ENCODE measurements at regions not wholly inside any gene's neighbourhood (a gene's known extent, or its start where the extent isn't known, plus 50 kb on each side); places are given as distances from the start of the nearest gene placed in this dataset.

DNA sequence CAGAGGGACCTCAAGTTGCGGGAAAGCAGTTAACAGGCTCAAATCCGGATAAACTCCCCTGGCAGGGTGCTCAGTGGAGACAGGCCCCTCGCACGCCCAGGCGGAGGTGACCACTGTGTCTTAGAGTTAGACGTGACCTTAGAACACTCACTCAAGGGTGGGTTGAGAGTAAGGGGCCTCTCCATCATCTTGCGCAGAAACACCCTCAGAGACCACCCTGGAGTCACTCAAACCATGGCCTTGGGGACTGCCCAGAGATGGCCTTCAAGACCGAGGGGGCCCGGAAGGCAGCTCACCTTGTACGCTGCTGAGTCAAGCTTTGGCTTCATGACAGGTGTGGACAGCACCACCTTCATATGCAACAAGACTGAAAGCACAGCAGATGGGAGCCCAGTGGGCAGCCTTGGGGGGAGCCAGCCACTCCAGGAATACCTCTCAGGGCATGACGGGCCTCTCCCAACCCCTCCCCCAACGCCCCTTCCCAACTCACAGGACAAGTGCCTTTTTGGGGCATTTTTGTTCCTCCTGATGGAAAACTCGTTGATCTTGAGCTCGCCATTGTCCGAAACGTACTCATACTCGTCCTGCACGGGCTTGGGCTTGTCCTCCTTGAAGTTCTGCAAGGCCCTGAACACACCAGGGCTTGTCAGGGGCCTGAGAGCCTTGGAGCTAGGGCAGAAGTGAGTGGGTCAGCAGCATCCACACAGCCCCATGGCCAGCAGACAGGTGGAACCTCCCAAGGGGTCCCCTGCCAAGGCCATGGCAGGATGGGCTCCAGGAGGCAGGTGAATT is 229.2 kb downstream of the TUBA3C start:
- Mint-ChIP-seq H3K9me3 (peaks cover 98 to 100% of the 10 kb centered on the region in 2 experiments), H3K4me1 (no peaks in the 10 kb centered on the region), H3K4me3 (no peak overlapping the region), H3K27ac (no peak overlapping the region), H3K27me3 (ENCODE audit: low read depth) (peaks cover 4% of the 10 kb centered on the region), H3K36me3 (ENCODE audit: insufficient read depth in 1 of 3, low read depth in 3 of 3) (peaks cover 38 to 46% (median 44%) of the 10 kb centered on the region in 3 experiments)
- Histone ChIP-seq H4K5ac (ENCODE audit: insufficient read length, low read depth, low read length) (no peak overlapping the region), H3K9me3 (ENCODE audit: control insufficient read depth, low read depth, low read length) (peaks cover 98% of the 10 kb centered on the region), H3K27me3 (ENCODE audit: insufficient read depth, low read length) (no peaks in the 10 kb centered on the region), H3K79me1 (ENCODE audit: insufficient read depth, low read depth, low read length, poor library complexity, severe bottlenecking) (no peaks in the 10 kb centered on the region), H3K4me2 (ENCODE audit: insufficient read depth, insufficient read length, low read length) (no peak overlapping the region), H2BK15ac (ENCODE audit: low read depth, low read length) (no peak overlapping the region), H4K20me1 (ENCODE audit: control insufficient read depth, insufficient read depth, insufficient read length) (no peaks in the 10 kb centered on the region), H2BK12ac (ENCODE audit: insufficient read length, low read depth, low read length) (no peak overlapping the region), H3K9ac (ENCODE audit: extremely low read depth, insufficient read length, low read length) (no peak overlapping the region), H2BK5ac (ENCODE audit: insufficient read length, low read length) (no peak overlapping the region), H3K18ac (ENCODE audit: insufficient read length, low read depth, low read length) (no peak overlapping the region), H3K79me2 (ENCODE audit: insufficient read depth, low read length) (no peaks in the 10 kb centered on the region), H2AK5ac (ENCODE audit: insufficient read length, low read length) (no peak overlapping the region), H3K23ac (ENCODE audit: insufficient read length, low read depth, low read length) (no peak overlapping the region), H3K27ac (ENCODE audit: insufficient read length, low read depth, low read length) (no peak overlapping the region), H2BK120ac (ENCODE audit: low read depth, low read length, poor library complexity, severe bottlenecking) (no peak overlapping the region), H3K4me1 (ENCODE audit: insufficient read depth, low read length) (no peaks in the 10 kb centered on the region), H3K56ac (ENCODE audit: insufficient read length, low read depth, low read length) (no peak overlapping the region), H3K23me2 (ENCODE audit: insufficient read length, low read depth, low read length, poor library complexity, severe bottlenecking) (no peaks in the 10 kb centered on the region), H3K14ac (ENCODE audit: insufficient read depth, low read length) (no peak overlapping the region), H3T11ph (ENCODE audit: low read length) (no peak overlapping the region), H2AFZ (ENCODE audit: low read length) (no peak overlapping the region), H4K91ac (ENCODE audit: insufficient read length, low read depth, low read length) (no peak overlapping the region), H3K4ac (ENCODE audit: low read depth, low read length) (no peak overlapping the region), H2BK20ac (ENCODE audit: low read depth, low read length, poor library complexity, severe bottlenecking) (no peak overlapping the region), H4K8ac (replicated peaks; ENCODE audit: insufficient read length, low read depth, low read length) (no peak overlapping the region)
- DNase-seq: no peak
- TF ChIP-seq, protein P1, sequence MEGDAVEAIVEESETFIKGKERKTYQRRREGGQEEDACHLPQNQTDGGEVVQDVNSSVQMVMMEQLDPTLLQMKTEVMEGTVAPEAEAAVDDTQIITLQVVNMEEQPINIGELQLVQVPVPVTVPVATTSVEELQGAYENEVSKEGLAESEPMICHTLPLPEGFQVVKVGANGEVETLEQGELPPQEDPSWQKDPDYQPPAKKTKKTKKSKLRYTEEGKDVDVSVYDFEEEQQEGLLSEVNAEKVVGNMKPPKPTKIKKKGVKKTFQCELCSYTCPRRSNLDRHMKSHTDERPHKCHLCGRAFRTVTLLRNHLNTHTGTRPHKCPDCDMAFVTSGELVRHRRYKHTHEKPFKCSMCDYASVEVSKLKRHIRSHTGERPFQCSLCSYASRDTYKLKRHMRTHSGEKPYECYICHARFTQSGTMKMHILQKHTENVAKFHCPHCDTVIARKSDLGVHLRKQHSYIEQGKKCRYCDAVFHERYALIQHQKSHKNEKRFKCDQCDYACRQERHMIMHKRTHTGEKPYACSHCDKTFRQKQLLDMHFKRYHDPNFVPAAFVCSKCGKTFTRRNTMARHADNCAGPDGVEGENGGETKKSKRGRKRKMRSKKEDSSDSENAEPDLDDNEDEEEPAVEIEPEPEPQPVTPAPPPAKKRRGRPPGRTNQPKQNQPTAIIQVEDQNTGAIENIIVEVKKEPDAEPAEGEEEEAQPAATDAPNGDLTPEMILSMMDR (conservative IDR thresholded peaks at IDR 0.05): no peak
- WGBS (ENCODE audit: extremely low coverage, insufficient read length, low lambda C conversion rate): no CpG with 5 or more reads among the region's 18 CpGs
